T-helper 17 cell (primary cell): ENCODE measurements at regions not wholly inside any gene's neighbourhood (a gene's known extent, or its start where the extent isn't known, plus 50 kb on each side); places are given as distances from the start of the nearest gene placed in this dataset.
"Not testable (repeated sequence)": the region's sequence is repeated elsewhere in the genome, so short reads cannot be mapped to it uniquely, and the experiment has no call there.

Experiments used
- ATAC-seq: fragments of 150-1000 bp; cut with Tn5 transposase; 2 replicates; pipeline ENCODE4 v1.10.0; 2021; ENCODE audit warnings: mild to moderate bottlenecking, moderate library complexity
- DNase-seq, 3 donors: peaks; one replicate each; pipeline versions ENCODE4 v3.0.0 to v3.0.0-alpha.2; 2020 to 2021
- H3K9me3 ChIP-seq: one replicate; pipeline ENCODE4 v1.7.0; 2013; ENCODE audit warnings: low read length, mild to moderate bottlenecking; ENCODE audit not compliant: control insufficient read depth, poor library complexity, severe bottlenecking
- H3K27ac Mint-ChIP-seq: one replicate; pipeline ENCODE4 v1.8.0; 2022; ENCODE audit warnings: mild to moderate bottlenecking, moderate library complexity, mixed read lengths
- H3K27me3 Mint-ChIP-seq: one replicate; pipeline ENCODE4 v1.8.0; 2022; ENCODE audit warnings: mixed read lengths
- H3K36me3 Mint-ChIP-seq: one replicate; pipeline ENCODE4 v1.8.0; 2022; ENCODE audit warnings: low read depth, mixed read lengths
- H3K4me1 Mint-ChIP-seq: one replicate; pipeline ENCODE4 v1.8.0; 2022; ENCODE audit warnings: mild to moderate bottlenecking, mixed read lengths
- H3K4me3 Mint-ChIP-seq: one replicate; pipeline ENCODE4 v1.8.0; 2022; ENCODE audit warnings: mild to moderate bottlenecking, moderate library complexity, mixed read lengths

DNA sequence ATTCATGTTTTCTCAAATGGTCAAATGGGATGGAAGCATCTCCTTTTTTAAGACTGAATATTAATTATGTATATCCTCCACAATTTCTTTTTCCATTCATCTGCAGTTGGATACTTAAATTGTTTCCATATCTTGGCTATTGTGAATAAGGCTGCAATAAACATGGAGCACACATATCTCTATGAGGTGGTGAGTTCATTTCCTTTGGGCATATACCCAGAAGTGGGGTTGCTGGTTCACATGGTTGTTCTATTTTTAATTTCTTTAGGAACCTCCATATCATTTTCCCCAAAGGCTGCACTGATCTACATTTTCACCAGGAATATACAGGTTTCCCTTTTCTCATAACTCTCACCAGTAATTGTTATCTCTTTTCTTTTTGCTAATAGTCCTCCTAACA is 566.3 kb downstream of the KCTD12 start:
- no peaks in the 10 kb centered on the region for H3K27me3 Mint-ChIP-seq
- DNase-seq (no peak), ATAC-seq (no peak)
- no peak overlapping the region for H3K27ac Mint-ChIP-seq
- no peaks in the 10 kb centered on the region for H3K4me1 Mint-ChIP-seq
- H3K9me3 ChIP-seq, result no peaks in the 10 kb centered on the region
- peaks cover 3% of the 10 kb centered on the region for H3K36me3 Mint-ChIP-seq
- no peak overlapping the region for H3K4me3 Mint-ChIP-seq

DNA sequence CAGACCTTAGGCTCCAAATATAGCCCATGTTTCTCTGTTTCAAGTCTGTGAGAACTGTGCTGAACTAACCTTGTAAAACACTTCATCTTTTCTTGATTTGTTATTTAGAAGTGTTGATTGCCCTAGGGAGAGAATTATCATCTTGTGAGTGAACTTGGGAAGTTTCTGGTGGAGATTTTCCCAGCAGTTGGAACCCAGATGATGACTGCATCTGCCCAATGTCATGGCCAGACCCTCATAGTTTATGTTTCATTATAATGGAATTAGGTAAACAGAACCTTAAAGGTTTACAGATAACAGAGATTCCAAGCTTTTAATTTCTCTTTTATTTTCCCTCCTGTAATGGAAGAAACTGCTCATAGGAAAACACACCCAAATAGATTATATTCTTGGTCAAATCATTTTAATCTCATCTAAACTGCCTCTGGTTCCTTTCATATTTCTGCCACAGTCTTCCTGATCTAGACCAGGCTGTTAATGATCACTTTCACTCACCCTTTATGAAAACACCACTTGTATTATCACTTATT is 569.1 kb downstream of the KCTD12 start:
- DNase-seq (no peak), ATAC-seq (no peak)
- no peaks in the 10 kb centered on the region for H3K4me1 Mint-ChIP-seq
- H3K27me3 Mint-ChIP-seq, result no peaks in the 10 kb centered on the region
- H3K27ac Mint-ChIP-seq, result no peak overlapping the region
- H3K4me3 Mint-ChIP-seq, result no peak overlapping the region
- no peaks in the 10 kb centered on the region for H3K9me3 ChIP-seq
- H3K36me3 Mint-ChIP-seq, result no peaks in the 10 kb centered on the region

DNA sequence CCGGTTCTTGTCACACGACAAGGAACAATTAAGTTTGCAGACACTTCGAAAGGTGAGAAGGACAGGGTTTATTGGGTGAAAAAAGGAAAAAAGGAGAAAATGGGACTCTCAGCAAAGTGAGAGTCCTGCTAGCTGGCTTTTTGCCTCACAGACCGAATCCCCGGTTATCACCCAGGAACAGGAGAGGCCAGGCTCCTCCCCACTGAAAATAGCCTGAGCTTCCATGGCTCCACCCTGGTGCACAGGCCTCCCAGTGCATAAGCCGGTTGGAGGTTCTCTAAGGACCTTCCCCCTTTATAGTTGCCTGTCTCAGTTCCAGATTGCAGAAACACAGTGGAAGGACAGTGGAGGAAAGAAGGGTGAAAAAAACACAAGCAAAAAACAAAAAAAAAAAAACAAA is 571.7 kb downstream of the KCTD12 start:
- H3K4me1 Mint-ChIP-seq, result no peaks in the 10 kb centered on the region

DNA sequence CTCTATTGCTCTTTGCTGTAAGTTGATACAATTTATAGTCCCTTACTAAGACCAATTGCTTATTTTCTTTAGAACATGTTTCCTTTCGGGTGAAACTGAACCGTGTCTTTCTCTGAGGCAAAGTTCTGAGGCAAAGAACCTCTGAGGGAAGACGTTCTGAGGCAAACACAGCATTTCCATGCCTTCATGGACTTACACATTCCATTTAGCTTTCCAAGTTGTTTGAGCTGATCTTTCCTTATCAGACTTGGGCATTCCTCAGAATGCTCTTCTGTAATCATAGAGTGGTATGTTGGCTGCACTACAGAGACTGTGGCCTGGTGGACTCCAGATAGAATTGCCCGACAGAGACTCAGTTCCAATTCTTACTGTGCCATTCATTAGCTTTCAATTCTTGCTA is 579.1 kb downstream of the KCTD12 start:
- no peak overlapping the region for H3K27ac Mint-ChIP-seq
- no peak for ATAC-seq
- DNase-seq, result no peak
- no peaks in the 10 kb centered on the region for H3K36me3 Mint-ChIP-seq
- no peak overlapping the region for H3K4me3 Mint-ChIP-seq
- no peaks in the 10 kb centered on the region for H3K4me1 Mint-ChIP-seq
- H3K27me3 Mint-ChIP-seq, result no peaks in the 10 kb centered on the region
- H3K9me3 ChIP-seq, result no peaks in the 10 kb centered on the region

More for the DNA sequence above, 571.7 kb downstream of the KCTD12 start:
- no peaks in the 10 kb centered on the region for H3K9me3 ChIP-seq
- no peaks in the 10 kb centered on the region for H3K27me3 Mint-ChIP-seq
- no peak overlapping the region for H3K27ac Mint-ChIP-seq
- no peak overlapping the region for H3K4me3 Mint-ChIP-seq
- ATAC-seq (no peak), DNase-seq (no peak)
- no peaks in the 10 kb centered on the region for H3K36me3 Mint-ChIP-seq

DNA sequence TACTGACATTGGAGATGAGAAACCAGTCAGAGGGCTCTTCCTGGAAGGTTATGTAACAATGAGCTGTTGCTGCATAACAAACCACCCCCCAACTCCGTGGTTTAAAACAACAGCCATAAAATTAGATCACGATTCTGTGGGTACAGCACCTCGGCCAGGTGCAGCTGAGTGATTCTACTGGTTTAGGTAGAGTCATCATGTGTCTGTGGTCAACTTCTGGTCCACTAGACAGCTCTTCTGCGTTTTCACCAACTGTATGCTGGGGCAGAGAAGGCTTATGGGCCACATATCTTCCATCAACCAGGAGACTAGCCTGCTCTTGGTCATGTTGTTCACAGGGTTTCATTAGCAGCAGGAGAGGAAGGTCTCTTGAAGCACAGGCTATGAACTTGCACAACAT is 585.5 kb downstream of the KCTD12 start:
- no peaks in the 10 kb centered on the region for H3K9me3 ChIP-seq
- H3K4me1 Mint-ChIP-seq, result no peaks in the 10 kb centered on the region
- H3K4me3 Mint-ChIP-seq, result no peak overlapping the region
- ATAC-seq (no peak), DNase-seq (no peak)
- no peaks in the 10 kb centered on the region for H3K27me3 Mint-ChIP-seq
- no peaks in the 10 kb centered on the region for H3K36me3 Mint-ChIP-seq
- no peak overlapping the region for H3K27ac Mint-ChIP-seq

DNA sequence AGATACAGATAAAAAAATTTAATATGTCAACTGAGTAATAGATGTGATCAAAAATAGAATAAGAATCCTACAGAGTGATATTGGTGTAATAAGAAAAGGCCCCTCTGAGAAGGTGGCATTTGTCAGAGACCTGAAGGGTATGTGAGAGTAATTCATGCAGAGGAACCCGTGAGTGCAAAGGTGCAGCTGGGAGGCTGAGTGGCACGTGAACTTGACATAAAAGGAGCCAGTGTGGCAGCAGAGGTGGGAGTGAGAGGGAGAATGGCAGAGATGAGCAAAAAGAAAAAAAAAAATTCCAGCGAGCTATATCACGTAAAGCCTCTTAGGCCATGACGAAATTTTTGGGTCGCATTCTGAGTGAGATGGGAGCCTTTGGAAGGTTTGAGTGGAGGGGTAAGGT is 588.9 kb downstream of the KCTD12 start:
- H3K4me1 Mint-ChIP-seq, result no peaks in the 10 kb centered on the region
- DNase-seq (no peak), ATAC-seq (no peak)
- no peaks in the 10 kb centered on the region for H3K36me3 Mint-ChIP-seq
- no peak overlapping the region for H3K4me3 Mint-ChIP-seq
- no peak overlapping the region for H3K27ac Mint-ChIP-seq
- H3K9me3 ChIP-seq, result no peaks in the 10 kb centered on the region
- no peaks in the 10 kb centered on the region for H3K27me3 Mint-ChIP-seq

DNA sequence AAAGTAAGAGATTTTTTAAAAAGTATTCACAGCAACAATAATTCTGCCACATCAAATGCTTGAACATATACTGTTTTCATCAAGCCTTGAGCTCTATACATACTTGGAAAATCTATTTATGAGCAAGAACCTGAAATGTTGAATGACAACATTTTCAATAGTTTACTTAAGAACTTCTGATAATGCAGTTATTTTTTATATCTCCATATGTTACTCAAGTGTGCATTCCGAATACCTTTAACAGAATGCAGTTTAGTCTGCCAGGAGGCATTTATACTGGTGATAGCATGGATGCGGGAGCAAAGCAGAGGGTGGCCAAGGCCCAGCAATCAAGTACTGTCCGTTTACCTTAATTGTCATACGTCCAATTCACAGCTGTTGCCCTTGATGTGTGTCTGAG is 589.5 kb downstream of the KCTD12 start:
- no peak for ATAC-seq
- Mint-ChIP-seq H3K4me3 (no peak overlapping the region), H3K27me3 (no peaks in the 10 kb centered on the region), H3K4me1 (no peaks in the 10 kb centered on the region), H3K36me3 (no peaks in the 10 kb centered on the region), H3K27ac (no peak overlapping the region)
- DNase-seq, result no peak
- no peaks in the 10 kb centered on the region for H3K9me3 ChIP-seq

DNA sequence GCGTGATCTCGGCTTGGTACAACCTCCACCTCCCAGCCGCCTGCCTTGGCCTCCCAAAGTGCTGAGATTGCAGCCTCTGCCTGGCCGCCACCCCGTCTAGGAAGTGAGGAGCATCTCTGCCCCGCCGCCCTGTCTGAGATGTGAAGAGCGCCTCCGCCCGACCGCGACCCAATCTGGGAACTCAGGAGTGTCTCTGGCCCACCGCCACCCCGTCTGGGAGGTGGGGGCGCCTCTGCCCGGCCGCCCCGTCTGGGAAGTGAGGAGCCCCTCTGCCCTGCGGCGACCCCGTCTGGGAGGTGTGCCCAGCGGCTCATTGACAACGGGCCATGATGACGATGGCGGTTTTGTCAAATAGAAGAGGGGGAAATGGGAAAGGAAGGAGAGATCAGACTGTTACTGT is 591.2 kb downstream of the KCTD12 start:
- H3K36me3 Mint-ChIP-seq, H3K4me3 Mint-ChIP-seq, DNase-seq, H3K27ac Mint-ChIP-seq, H3K9me3 ChIP-seq, H3K4me1 Mint-ChIP-seq, ATAC-seq, H3K27me3 Mint-ChIP-seq: not testable (repeated sequence)

DNA sequence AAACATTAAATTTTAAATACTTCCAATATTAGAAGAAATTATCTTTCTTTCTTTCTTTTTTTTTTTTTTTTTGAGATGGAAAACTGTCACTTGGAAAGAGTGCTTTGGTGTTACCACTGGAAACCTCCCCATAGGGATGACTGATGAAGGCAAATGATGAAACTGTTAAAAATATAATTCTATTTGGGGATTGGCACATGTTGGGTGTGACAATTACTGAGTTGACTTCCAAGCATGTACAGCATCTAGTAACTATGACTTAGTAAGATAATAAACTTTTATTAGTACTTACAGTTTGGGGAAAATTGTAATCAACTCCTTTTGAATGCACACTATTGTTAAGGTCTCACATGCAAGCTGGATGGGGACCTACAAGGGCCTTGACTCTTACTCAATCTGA is 592.5 kb downstream of the KCTD12 start:
- ATAC-seq, result no peak
- no peaks in the 10 kb centered on the region for H3K36me3 Mint-ChIP-seq
- H3K27ac Mint-ChIP-seq, result no peak overlapping the region
- no peaks in the 10 kb centered on the region for H3K9me3 ChIP-seq
- DNase-seq, result no peak
- no peaks in the 10 kb centered on the region for H3K4me1 Mint-ChIP-seq
- H3K4me3 Mint-ChIP-seq, result no peak overlapping the region
- H3K27me3 Mint-ChIP-seq, result no peaks in the 10 kb centered on the region

DNA sequence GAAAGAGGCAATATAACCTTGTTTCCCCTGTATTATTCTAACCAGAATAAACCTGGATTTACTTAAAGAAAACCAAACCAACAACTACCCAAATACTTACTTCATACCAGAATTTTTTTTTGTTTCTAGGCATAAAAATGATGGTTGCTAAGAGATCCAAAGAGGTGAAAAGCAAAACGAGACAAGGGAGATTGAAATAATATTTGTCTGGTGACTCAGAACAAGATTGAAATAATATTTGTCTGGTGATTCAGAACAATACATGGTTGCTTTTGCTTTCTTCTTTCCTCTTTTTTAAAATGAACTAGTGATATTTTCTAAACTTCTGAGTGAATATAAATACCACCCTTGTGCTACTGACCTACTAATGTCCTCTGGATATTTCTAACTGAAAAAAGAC is 592.9 kb downstream of the KCTD12 start:
- DNase-seq, result no peak
- no peaks in the 10 kb centered on the region for H3K9me3 ChIP-seq
- Mint-ChIP-seq H3K27ac (no peak overlapping the region), H3K4me3 (no peak overlapping the region), H3K4me1 (no peaks in the 10 kb centered on the region), H3K36me3 (no peaks in the 10 kb centered on the region), H3K27me3 (no peaks in the 10 kb centered on the region)
- ATAC-seq, result no peak

DNA sequence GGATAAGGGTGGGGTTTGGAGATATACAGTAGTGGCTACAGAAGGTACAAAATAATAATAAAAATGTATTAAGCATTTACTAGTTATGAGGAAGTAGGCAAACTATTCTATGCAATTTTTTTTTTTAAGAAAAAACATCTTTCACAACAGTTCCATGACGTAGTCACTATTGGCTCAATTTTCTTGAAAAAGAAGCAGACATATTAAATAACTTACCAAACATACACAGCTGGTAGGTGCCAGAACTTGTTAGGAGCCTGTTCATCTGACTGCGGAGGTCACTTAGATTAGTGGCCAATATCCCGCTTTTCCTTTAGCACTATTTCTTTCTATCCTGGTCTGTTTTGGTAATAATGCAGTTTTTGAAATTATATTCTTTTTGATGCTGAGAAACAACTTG is 593.5 kb downstream of the KCTD12 start:
- no peak for DNase-seq
- H3K36me3 Mint-ChIP-seq, result no peaks in the 10 kb centered on the region

DNA sequence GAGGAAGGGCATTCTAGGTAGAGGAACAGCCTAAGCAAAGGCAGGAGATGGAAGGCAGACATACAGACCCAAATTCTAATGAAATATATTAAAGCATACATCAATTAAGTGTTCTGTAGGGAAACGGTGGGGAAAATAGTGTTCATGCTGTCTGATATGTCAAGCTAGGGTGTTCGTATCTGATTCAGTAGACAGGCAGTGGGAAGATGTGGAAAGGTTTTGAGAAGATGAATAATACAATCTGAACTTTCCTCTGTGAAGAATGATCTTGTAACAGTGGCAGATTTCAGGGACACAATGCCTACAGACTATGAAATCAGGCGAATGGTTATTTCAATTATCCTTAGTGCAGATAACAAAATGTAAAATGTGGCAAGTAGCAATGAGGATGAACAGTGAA is 594.2 kb downstream of the KCTD12 start:
- H3K27me3 Mint-ChIP-seq, result no peaks in the 10 kb centered on the region
- no peak overlapping the region for H3K4me3 Mint-ChIP-seq
- DNase-seq, result no peak
- H3K27ac Mint-ChIP-seq, result no peak overlapping the region
- ATAC-seq, result no peak
- no peaks in the 10 kb centered on the region for H3K9me3 ChIP-seq
- no peaks in the 10 kb centered on the region for H3K36me3 Mint-ChIP-seq
- H3K4me1 Mint-ChIP-seq, result no peaks in the 10 kb centered on the region

More for the DNA sequence above, 593.5 kb downstream of the KCTD12 start:
- no peaks in the 10 kb centered on the region for H3K9me3 ChIP-seq
- no peaks in the 10 kb centered on the region for H3K4me1 Mint-ChIP-seq
- no peak for ATAC-seq
- no peaks in the 10 kb centered on the region for H3K27me3 Mint-ChIP-seq
- no peak overlapping the region for H3K4me3 Mint-ChIP-seq
- H3K27ac Mint-ChIP-seq, result no peak overlapping the region

DNA sequence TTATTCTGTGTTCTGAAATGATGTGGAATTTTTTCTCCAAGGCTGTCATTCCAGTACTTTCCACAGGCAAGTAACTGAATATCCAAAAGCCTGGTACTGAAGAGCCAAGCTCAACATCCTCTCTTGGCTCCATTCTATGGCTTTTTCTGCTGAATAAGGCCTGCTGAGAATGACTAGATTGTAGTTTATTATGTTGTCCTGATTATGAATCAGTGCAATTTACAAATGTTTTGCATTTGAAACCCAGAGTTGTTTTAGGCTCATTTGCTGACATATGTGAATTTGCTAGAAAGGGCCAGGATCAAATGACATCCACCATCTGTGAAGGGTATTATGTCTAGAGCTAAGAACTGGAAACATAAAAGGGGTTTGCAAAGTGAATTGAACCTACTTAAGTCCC is 596.6 kb downstream of the KCTD12 start:
- ATAC-seq (no peak), DNase-seq (no peak)
- no peak overlapping the region for H3K27ac Mint-ChIP-seq
- no peaks in the 10 kb centered on the region for H3K4me1 Mint-ChIP-seq
- H3K27me3 Mint-ChIP-seq, result no peaks in the 10 kb centered on the region
- no peaks in the 10 kb centered on the region for H3K36me3 Mint-ChIP-seq
- H3K4me3 Mint-ChIP-seq, result no peak overlapping the region
- peaks cover 2% of the 10 kb centered on the region for H3K9me3 ChIP-seq

DNA sequence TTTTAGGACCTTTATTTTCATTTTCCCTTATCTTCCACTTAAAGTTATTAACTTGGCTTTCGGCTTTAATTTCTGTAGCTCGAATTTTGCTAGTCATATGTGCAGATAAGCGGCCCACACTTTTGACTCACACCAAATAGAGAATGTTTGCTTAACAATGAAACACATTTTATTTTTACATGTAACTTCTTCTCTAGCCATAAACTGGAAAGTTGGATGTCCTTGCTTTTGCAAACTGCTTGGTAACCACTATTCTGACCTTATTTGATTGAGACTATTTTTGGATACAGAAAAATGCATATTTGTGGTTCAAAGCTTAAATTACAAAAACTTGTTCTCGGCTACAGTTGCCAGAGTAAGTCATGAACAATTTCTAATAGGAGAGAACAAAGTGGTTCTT is 600.0 kb downstream of the KCTD12 start:
- no peaks in the 10 kb centered on the region for H3K27me3 Mint-ChIP-seq
- H3K9me3 ChIP-seq, result peaks cover 4% of the 10 kb centered on the region
- H3K27ac Mint-ChIP-seq, result no peak overlapping the region
- H3K4me3 Mint-ChIP-seq, result no peak overlapping the region
- no peak for DNase-seq
- H3K36me3 Mint-ChIP-seq, result no peaks in the 10 kb centered on the region
- ATAC-seq, result no peak
- H3K4me1 Mint-ChIP-seq, result no peaks in the 10 kb centered on the region

DNA sequence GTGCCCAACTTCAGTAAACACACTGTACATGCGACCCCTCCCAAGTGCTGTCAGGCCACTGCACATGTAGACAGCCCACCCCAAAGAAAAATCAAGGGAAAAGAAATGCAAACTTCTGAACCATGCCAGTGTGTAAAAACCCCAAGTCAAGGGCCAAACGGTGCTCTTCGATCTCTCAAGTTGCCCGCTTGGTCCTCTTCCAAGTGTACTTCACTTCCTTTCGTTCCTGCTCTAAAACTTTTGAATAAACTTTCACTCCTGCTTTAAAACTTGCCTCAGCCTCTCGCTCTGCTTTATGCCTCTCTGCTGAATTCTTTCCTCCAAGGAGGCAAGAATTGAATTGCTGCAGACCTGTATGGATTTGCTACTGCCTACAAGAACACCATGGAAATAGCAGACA is 600.7 kb downstream of the KCTD12 start:
- Mint-ChIP-seq H3K4me1 (no peaks in the 10 kb centered on the region), H3K27me3 (no peaks in the 10 kb centered on the region), H3K4me3 (no peak overlapping the region), H3K27ac (no peak overlapping the region), H3K36me3 (no peaks in the 10 kb centered on the region)
- H3K9me3 ChIP-seq, result peaks cover 4% of the 10 kb centered on the region
- ATAC-seq (no peak), DNase-seq (no peak)
